ENCODE measurements at regions not wholly inside any gene's neighbourhood (a gene's known extent, or its start where the extent isn't known, plus 50 kb on each side); places are given as distances from the start of the nearest gene placed in this dataset.

DNA sequence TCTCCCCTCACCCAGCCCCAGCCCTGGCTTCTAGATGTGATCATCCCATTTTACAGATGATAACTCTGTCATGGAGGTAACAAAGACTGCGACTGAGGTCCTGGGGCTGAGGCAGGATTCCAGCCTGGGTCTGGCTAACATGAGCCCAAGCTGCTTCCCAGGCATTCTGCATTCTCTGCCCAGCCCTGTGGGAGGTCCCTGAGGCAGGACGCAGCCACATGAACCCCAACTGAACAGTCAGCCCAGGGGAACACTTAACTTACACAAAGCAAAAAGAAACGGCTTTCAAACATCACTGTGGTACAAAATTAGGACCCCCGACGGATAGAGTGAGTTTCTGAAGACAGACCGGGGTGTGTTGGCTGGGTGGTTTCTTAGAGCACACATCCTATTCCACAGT lies 135.3 kb downstream of the ACKR3 start:
- Histone ChIP-seq H4K20me1 (replicated peaks; ENCODE audit: control insufficient read depth, insufficient read depth, low read length) (no peaks in the 10 kb centered on the region), H3K9ac (ENCODE audit: insufficient read depth in 1 of 2, low read depth in 2 of 2, low read length in 2 of 2) (no peak overlapping the region), H3K4me3 (no peak overlapping the region), H3K36me3 (ENCODE audit: control insufficient read depth, insufficient read depth, low read length) (no peaks in the 10 kb centered on the region), H3K9me3 (replicated peaks; ENCODE audit: control insufficient read depth, insufficient read depth, low read depth, low read length) (no peaks in the 10 kb centered on the region; the same call in 1 of the 2 replicates), H3K4me2 (ENCODE audit: insufficient read depth, low read length) (no peak overlapping the region), H3K79me2 (ENCODE audit: control insufficient read depth, insufficient read depth, low read length) (no peaks in the 10 kb centered on the region), H2AFZ (ENCODE audit: low read depth, low read length) (no peak overlapping the region), H3K27me3 (ENCODE audit: control insufficient read depth in 2 of 2, insufficient read depth in 2 of 2, low read length in 2 of 2) (0 out of 5 replicates have a peak, but pooled peaks cover 0 to 13% of the 10 kb centered on the region in 2 experiments), H3K27ac (ENCODE audit: extremely low read depth, low read depth, low read length) (no peak overlapping the region), H3K9me1 (ENCODE audit: control insufficient read depth, insufficient read depth, low read length) (no peaks in the 10 kb centered on the region), H3K4me1 (replicated peaks in 1 of 2; ENCODE audit: control insufficient read depth in 2 of 2, insufficient read depth in 2 of 2, low read length in 2 of 2) (no peaks in the 10 kb centered on the region)
- ChIA-PET CTCF (ENCODE audit: low intra/inter-chr PET ratio) (no interaction called here), POLR2A (no interaction called here)
- TF ChIP-seq POLR2G (IDR thresholded peaks at IDR 0.05; ENCODE audit: low read depth, low read length), result no peak
- TF ChIP-seq CREBBP (IDR thresholded peaks at IDR 0.05; ENCODE audit: low read depth, low read length), result no peak
- no peak for TF ChIP-seq TGIF2 (CRISPR knock-in tag; IDR thresholded peaks at IDR 0.05)
- no peak for TF ChIP-seq STAT6 (CRISPR knock-in tag; IDR thresholded peaks at IDR 0.05)
- TF ChIP-seq THAP7 (CRISPR knock-in tag; IDR thresholded peaks at IDR 0.05), result no peak
- TF ChIP-seq RBM34 (IDR thresholded peaks at IDR 0.05; ENCODE audit: borderline replicate concordance, insufficient read depth, low read length), result no peak
- no peak for TF ChIP-seq TSC22D4 (tag; IDR thresholded peaks at IDR 0.05)
- FAIRE-seq, result no peak
- in situ Hi-C loops (cut with MboI) (no loop called here), intact Hi-C loops (cut with micrococcal nuclease) (no loop called here)
- no peak for DNase-seq (ENCODE audit: extremely low read depth in 1 of 4, low spot score in 3 of 4)
- WGBS (ENCODE audit: insufficient coverage, low coverage, missing lambda C conversion rate), result 0% methylated on average over 6 of the region's 6 CpGs
- no TSS peak for BruUV-seq (replicated peaks)
- ATAC-seq, result no peak

All from K562 (cell line).